ENCODE measurements at regions not wholly inside any gene's neighbourhood (a gene's known extent, or its start where the extent isn't known, plus 50 kb on each side); places are given as distances from the start of the nearest gene placed in this dataset.

GRCh38 chr22:26958378-26958777 lies 301.0 kb downstream of the MIAT start:
- TF ChIP-seq SP2 (IDR thresholded peaks at IDR 0.05; ENCODE audit: low read length) (no peak), NRF1 (IDR thresholded peaks at IDR 0.05; ENCODE audit: low read depth, low read length) (no peak), CTCF (IDR thresholded peaks at IDR 0.05; ENCODE audit: control extremely low read depth in 1 of 3, insufficient read depth in 1 of 3, low read depth in 1 of 3, low read length in 3 of 3) (no peak)

Measured in H1 (cell line).